GM21786 (cell line): ENCODE measurements at regions not wholly inside any gene's neighbourhood (a gene's known extent, or its start where the extent isn't known, plus 50 kb on each side); places are given as distances from the start of the nearest gene placed in this dataset.

Experiments
- ATAC-seq: cut with Tn5 transposase; IDR thresholded peaks from one replicate; pipeline ENCODE4 v1.9.1; 2021; ENCODE audit not compliant: unreplicated experiment

DNA sequence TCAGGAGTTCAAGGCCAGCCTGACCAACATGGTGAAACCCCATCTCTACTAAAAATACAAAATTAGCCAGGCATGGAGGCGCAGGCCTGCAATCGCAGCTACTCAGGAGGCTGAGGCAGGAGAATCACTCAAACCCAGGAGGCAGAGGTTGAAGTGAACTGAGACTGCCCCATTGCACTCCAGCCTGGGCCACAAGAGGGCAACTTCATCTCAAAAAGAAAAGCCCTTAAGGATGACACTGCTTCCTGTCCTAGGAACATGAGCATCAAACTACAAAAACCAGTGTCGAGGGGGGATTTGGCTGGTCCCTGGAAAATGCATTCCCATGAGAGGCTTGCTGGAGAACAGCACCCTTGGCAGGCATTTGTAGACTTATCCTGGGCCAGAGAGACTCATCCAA lies 449.5 kb upstream of the PSMD7 start:
- no peak for ATAC-seq

DNA sequence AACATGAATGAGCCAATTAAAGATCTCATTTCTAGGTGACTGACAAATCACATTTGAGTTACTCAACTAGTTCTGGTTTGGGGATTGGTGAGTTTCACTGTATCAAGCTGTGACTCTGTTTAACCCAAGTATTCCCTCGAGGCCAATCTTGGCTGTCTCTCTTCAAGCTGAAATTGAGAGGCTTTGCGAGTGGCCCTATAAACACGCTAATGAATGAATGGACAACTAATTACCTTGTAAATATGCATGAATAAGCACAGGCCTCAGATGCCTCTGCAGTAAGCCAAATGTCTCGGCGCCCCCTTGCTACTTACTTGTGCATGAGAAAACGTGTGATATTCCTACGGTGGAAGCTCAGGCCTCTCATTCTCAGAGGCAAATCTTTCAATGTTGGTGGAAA lies 450.3 kb upstream of the PSMD7 start:
- ATAC-seq: no peak

DNA sequence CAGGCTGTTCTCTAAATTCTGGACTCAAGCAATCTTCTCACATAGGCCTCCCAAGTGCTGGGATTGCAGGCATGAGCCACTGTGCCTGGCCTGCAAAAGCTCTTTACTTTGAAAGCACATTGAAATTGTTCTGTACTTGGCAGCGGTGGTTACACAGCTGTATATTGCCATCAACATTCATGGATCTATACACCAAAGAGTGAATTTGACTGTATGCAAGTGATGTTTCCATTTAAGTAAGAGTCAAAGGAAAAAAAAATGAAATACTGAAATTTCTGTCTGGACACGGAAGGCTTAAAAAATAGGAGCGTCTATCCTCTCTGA lies 450.6 kb upstream of the PSMD7 start:
- ATAC-seq: no peak

DNA sequence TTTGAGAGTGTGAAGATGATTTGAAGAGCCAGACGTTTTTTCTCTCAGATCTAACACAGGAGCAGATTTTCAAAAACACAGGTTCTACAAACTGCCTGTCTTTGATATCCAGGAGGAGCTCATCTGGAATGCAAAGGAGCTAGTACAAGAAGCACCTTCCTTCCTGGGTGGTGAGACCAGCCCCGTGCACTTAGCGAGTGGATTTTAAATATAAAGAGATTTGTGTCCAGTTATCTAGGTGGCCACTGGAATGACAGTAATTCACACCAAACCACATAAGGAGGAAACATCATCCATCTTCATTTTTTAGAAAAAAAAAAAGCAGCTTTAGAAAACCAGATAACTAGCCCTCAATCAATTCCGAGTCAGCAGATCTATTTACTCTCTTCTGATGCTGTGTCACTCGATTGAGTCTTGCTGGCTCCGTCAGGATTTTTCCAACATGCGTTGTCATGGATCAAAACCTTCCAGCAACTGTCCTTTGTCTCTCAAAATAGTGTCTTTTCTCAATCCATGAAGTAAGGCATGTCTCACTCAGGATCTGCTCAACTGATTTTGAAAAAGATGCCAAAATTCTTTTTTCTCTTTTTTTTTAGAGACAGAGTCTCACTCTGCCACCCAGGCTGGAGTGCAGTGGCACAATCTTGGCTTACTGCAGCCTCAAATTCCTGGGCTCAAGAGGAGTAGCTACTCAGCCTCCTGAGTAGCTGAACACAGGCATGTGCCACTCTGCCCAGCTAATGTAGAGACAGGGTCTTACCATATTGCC lies 451.2 kb upstream of the PSMD7 start:
- ATAC-seq: no peak

DNA sequence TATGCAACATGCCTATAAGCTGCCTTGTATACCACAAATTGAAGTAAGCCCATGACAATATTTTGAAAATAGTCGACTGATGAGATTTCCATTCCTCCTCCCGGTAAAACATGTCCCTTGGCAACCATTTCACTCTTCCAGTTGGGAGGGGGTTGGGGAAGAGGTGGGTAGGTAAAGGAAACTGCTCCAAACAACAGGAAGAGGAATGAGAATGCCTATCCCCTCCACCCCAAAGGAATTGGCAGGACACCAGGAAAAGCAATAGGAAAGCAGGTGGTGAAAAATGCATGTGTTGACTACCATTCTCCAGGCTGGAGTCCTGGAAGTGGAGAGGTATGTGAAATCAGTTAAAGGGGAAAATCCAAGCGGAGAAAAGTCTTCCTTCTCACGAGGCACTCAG lies 455.9 kb upstream of the PSMD7 start:
- ATAC-seq: no peak

DNA sequence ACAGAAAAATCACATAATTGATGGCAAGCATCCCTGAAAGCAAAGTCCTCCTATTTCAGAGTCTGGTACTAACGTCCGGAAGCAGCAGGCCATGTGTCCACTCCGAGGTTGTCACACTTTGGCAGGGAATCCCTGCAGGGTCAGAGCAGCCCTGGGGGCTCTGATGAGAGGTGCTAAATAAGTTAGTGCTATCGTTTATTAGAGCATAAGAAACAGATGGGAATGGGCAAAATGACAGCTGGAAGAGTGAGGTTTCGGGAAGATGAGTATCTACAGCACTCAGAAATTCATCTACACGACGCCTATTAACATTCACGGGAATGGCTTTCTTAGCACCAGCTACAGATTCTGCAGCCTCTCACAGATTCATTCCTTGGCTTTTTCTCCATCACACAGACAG lies 465.4 kb upstream of the PSMD7 start:
- no peak for ATAC-seq

DNA sequence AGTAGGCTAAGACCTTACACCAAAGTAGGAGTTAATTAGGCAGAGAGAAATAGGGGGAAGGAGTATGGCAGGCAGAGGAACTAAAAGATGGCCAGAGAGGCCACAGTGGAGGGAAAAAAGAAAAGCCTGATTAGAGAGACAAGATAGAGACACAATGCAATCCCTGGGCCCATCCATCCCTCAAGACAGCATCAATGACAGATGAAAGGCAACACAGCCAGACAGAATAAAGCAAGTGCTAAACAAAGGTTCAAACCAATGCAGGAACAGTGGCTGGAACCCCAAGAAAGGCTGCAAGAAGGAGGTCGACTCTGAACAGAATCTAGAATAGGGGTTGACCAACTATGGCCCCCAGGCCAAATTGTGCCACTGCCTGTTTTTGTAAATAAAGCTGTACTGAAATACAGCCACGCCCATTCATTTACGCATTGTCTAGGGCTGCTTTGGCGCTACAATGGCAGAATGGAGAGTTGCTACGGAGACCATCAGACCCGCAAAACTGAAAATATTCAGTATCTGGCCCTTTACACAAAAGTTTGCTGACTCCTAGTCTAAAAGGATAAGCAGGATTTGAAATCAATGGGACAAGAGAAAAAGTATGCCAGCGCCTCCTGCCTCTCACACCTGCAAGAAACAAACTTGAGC lies 473.3 kb upstream of the PSMD7 start:
- no peak for ATAC-seq

DNA sequence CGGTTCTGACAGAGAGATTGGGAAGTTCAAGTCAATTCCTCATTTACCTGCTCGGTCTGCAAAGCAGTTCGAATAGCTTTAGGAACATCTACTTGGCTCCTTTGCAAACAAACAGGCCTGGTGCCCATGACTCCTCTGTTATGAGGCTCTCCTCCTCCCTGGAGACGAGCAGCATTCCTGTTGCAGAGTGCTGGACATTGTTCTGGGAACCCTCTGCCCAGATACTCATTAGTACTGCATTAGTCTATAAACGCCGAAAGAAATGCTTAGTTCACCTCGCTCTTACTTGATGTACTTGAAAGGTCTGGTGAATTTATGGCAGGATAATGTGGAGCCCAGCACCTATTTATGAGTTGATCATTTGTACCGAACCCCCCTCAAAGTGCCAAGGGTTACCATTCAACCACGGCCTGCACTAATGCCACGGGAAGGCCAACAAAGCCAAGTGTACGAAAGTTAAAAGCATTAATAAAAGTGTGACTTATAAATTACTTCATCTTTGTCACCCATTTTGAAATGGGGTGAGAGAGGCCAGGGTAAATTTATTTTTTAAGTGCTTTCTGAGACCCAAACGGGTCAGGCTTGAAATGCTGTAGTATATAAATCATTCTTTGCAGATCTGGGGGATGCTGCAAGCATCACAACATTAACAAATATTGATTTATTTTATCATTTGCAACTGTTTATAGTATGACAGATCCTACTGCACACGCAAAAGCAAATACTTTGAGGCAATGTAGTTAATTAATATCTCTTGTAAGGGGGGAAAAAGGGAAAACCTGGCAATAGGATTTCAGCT lies 478.9 kb upstream of the PSMD7 start:
- ATAC-seq: no peak

DNA sequence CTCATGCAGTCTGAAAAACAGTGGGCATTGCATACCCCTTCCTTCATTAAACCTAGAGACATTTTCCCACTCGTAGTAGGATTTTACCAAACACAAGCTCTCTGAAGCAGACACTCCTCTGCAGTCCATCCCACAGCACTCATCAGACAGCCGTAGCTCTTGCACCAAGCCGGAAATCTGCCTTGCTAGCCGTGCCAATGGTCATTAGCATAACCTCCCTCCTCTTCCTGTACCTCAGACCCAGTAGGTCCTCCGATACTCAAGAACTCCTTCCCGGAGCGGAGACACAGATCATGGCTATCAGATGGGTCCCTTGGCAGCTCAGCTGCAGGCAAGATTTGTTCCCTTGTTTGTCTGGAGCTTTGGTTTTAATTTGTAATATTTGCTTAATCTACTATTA lies 483.1 kb upstream of the PSMD7 start:
- no peak for ATAC-seq

DNA sequence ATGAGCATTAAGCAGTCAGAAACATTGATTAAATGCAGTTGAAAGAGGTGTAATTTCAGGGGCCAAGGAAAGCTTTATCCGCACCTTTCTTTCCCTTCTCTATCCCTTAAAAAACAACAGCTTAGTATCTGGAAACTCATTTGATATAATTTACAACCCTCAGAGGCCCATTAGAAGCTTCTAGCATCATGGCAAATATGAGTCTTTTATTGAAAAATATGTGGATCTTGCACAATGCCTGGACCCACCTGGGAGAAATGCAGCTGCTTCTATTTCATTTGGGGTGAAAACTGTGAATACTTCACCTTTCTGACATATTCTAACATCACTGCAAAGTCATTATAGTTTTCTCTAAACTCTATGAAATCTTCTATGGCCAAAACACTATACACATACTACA lies 492.2 kb upstream of the PSMD7 start:
- no peak for ATAC-seq

DNA sequence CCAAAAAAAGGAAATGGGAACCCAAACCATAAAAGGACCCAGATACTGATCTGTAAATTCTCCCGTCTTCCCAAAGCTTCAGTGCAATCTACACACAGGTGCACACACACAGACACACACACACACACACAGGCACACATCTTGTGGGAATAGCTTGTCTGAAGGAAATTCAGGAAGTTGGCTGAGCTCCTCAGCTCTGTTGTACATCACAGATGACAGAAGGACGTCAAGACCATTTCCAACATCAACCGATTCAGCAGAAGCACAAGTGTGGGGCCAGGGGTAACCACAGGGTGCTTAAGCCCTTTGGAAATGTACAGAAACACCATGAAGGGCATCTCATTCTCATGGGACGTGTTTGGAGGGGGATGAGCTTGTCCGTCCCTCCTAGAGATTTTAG lies 498.1 kb upstream of the PSMD7 start:
- ATAC-seq: no peak

DNA sequence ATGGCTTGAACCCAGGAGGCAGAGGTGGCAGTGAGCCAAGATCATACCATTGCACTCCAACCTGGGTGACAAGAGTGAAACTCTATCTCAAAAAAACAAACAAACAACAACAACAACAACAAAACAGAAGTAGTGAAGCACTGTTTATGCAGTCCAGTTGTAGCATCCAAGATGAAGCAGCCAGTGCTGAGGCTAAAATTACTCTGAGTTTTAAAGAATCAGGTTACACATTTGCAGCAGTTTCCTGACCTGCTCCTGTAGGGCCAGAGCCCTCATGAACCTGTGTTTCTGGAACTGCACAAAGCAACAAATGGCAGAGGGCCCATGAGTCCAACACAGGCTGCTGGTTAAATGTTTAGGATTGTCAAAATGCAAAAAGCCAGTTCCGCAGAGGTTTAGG lies 499.5 kb upstream of the PSMD7 start:
- no peak for ATAC-seq

DNA sequence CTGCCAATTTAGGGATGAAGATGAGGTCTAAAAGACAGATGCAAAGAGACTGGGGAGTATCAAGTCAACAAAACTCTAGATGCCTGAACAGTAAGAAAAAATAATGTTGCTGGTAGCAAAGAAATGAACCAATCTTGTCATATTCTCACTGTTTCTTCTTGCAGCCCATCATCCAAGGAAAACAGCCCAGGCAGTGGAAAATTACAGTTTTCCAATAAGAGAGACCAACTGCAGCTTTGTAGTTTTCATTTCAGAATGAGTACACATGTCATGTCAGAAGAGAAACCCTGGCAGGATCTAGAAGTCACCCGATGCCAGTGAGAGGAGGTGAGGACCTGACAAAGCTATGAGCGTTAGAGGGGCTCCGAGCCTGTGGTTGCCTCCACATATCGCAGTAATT lies 500.4 kb upstream of the PSMD7 start:
- no peak for ATAC-seq

DNA sequence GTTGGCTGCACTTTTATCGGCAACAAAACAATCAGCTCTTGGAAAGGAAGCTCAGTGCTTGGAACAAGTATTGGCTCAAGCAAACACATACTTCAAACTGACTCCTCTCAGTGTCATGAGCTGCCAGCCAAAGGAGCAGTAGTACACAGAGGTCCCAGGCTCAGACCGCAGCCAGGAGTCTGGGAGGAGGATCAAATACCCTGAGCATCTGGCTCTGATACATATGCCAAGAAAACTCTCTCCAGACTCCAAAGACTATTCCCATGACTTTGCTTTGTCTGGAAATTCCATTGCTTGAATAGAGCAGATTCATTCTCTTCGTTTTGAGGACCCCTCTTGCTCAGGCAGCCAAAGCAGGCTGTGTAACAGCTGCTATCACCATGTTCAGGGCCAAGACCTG lies 501.6 kb upstream of the PSMD7 start:
- no peak for ATAC-seq

DNA sequence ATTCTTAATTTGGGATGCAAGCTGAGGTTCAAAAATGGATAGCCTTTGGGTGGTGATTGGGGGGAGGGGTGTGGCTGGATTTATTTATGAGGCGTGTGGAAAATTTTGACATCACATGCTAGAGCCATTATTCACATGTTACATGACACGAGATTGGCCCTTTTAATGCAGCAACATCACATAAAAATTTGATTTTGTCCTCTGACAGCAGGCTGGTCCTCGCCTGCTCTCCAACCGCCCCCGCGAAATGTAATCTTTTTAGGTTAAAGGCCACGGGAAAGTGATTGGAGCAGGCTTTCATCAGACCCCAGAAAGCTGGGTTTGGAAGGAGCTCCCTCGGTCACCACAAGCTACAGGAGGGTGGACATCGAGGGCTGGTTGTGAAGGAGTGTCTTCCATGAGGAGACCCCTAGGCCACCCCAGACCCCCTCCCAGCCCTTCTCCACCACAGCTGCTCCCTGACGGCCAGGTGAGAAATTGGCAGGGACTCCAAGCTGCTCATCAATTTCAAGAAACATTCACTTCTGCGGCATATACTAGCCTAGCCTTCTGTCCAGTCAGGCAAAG lies 502.7 kb upstream of the PSMD7 start:
- ATAC-seq: no peak

DNA sequence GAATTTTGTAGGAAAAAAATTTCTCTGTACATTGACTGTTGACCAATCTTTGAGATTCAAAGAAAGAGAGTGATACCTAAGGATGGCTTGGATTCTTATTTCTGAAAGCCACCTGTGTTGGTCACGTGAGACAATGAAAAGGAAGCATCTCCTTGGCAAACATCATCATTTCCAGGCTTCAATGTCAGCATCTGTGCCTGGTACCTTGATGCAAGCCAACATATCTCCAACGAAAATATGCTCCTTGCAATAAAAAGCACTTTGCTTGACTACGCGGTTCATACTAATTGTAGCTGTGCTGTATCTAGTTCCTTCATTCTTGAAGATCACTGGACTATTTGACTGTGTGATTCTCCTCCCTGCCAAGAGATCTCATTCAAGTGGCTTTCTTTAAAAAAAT lies 503.4 kb upstream of the PSMD7 start:
- ATAC-seq: no peak

DNA sequence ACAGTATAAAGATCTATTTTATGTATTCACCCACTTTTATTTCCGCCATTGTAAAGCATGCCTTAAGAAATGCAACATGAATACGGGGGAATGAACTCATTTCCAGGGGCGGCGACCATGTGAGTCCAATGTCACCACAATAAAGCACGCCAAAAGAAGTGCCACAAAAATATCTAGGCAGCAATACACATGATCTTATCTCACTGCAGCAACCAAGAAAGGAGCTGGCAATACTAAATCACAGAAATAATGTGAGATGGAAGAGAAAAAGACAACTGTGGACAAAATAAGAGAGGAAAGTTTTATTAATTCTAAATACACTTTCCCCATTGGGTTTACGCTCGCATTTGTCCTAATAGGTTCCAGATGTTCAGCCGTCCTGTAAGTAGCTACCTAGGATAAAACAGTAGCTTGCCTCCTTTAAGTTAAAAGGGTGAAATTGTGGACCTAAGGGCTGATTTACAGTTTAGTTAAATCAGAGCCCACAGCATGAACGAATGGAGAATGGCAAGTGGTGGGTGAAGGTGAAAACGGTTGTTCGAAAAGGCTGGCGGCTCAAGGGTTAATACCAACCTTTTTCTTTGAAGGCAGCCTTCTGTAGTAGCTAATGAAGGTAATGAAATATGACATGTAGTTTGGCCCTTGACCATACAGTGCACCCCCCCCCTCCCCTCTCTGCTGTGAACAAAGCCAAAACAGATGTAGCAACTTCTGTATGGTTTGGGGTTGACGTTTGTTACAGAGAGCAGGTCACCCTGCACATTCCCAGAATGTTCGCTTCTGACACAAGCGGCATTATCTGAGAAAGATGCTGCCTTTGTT lies 504.2 kb upstream of the PSMD7 start:
- ATAC-seq: no peak

DNA sequence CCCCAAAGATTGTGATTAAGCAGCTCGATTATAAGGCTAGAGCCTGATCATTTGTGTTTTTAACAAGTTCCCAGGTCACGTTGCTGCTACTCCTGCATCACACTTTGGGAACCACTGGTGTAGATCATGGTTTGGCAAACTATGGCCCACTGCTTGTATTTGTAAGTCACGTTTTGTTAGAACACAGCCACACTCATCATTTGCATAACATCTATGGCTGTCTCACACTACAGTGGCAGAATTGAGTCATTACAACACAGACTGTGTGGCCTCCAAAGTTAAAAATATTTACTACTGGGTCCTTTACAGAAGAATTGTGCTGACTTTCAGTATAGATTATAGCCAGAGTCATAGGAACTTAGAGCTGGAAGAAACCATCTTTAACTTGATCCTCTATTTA lies 515.3 kb upstream of the PSMD7 start:
- no peak for ATAC-seq

DNA sequence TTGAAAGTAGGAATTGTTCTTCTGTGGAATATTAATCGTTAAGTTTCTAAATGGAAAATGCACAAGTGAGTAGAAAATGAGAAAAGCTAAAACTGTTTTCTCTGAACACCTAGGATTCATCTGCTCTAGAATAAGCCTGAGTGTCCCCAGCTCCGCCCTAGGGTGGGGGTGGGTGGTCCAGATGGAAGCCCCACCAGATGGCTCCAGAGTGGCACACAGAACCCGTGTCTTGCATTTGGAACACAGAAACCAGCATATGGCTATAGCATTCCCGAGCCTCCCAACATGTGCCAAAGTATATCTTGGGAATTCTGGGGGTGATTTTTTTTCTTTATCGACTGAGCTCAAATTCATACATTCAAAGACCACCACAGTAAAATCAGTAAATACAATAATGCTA lies 517.7 kb upstream of the PSMD7 start:
- ATAC-seq: no peak

DNA sequence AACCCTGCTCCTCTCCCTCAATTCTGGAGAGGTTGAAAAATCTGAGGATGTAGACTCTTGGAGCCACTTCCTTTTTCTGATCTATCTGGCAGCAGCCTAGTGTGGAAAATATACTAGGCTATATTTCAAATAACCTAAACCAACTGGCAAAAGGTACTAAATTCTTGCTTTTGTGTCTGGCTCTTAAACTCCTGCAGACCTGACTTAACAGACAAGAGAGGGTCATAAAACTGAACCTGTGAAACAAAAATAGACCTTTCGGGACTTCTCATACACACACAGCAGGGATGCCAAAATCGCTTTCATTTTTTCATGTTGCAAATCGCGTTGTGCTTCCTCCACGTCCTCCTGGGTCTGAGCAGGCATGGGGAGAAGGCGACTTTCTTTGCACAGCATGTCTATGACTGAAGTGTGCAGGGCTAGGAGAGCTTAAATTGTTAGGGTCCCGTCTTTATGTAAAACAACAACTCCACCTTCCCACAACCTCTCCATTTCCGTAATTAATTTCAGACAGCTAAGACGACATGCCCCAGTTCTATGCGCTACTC lies 520.7 kb upstream of the PSMD7 start:
- no peak for ATAC-seq
